ENCODE measurements at regions not wholly inside any gene's neighbourhood (a gene's known extent, or its start where the extent isn't known, plus 50 kb on each side); places are given as distances from the start of the nearest gene placed in this dataset.

DNA sequence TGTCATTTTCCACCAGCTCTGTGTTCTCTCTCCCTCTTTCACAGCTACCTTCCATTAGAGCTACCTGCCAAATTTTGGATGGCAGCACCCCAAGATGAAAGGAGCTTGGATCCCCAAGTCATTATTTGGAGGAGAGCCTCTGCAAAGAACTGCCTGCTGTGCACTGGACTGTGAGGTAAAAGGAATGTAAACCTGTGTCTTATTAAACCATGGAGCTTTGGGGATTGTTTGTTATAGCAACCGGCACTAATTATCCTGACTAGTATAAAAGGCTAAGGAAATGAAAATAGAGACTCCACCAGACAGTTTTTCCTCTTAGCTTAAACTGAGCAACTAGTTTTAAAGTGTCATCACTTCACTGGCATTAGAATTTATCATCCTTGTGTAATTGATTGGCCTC, 191.6 kb upstream of the DTNBP1 start:
- TF ChIP-seq EP300 (IDR thresholded peaks at IDR 0.05; ENCODE audit: borderline replicate concordance in 1 of 2, control insufficient read depth in 1 of 2, low read depth in 2 of 2, low read length in 2 of 2) (no peak), KDM1A (IDR thresholded peaks at IDR 0.05; ENCODE audit: borderline replicate concordance) (no peak), SUZ12 (IDR thresholded peaks at IDR 0.05; ENCODE audit: unreplicated experiment) (no peak), ZNF274 (IDR thresholded peaks at IDR 0.05; ENCODE audit: insufficient read depth, insufficient read length) (no peak), EZH2 (IDR thresholded peaks at IDR 0.05; ENCODE audit: borderline replicate concordance, control insufficient read depth, low read depth, low read length) (no peak), POLR2A (IDR thresholded peaks at IDR 0.05; ENCODE audit: low read depth, low read length) (no peak), SREBF2 (IDR thresholded peaks at IDR 0.05; ENCODE audit: low read length) (no peak)
- TF ChIP-seq, protein P1, sequence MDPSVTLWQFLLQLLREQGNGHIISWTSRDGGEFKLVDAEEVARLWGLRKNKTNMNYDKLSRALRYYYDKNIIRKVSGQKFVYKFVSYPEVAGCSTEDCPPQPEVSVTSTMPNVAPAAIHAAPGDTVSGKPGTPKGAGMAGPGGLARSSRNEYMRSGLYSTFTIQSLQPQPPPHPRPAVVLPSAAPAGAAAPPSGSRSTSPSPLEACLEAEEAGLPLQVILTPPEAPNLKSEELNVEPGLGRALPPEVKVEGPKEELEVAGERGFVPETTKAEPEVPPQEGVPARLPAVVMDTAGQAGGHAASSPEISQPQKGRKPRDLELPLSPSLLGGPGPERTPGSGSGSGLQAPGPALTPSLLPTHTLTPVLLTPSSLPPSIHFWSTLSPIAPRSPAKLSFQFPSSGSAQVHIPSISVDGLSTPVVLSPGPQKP (IDR thresholded peaks at IDR 0.05; ENCODE audit: low read depth, low read length) = no peak
- TF ChIP-seq, protein P2, sequence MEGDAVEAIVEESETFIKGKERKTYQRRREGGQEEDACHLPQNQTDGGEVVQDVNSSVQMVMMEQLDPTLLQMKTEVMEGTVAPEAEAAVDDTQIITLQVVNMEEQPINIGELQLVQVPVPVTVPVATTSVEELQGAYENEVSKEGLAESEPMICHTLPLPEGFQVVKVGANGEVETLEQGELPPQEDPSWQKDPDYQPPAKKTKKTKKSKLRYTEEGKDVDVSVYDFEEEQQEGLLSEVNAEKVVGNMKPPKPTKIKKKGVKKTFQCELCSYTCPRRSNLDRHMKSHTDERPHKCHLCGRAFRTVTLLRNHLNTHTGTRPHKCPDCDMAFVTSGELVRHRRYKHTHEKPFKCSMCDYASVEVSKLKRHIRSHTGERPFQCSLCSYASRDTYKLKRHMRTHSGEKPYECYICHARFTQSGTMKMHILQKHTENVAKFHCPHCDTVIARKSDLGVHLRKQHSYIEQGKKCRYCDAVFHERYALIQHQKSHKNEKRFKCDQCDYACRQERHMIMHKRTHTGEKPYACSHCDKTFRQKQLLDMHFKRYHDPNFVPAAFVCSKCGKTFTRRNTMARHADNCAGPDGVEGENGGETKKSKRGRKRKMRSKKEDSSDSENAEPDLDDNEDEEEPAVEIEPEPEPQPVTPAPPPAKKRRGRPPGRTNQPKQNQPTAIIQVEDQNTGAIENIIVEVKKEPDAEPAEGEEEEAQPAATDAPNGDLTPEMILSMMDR (IDR thresholded peaks at IDR 0.05 in 2 of 3, conservative IDR thresholded peaks at IDR 0.05 in 1 of 3; ENCODE audit: control insufficient read depth in 2 of 3, extremely low read depth in 1 of 3, insufficient read depth in 1 of 3, low read depth in 3 of 3, low read length in 3 of 3) = no peak
- TF ChIP-seq, protein P3, sequence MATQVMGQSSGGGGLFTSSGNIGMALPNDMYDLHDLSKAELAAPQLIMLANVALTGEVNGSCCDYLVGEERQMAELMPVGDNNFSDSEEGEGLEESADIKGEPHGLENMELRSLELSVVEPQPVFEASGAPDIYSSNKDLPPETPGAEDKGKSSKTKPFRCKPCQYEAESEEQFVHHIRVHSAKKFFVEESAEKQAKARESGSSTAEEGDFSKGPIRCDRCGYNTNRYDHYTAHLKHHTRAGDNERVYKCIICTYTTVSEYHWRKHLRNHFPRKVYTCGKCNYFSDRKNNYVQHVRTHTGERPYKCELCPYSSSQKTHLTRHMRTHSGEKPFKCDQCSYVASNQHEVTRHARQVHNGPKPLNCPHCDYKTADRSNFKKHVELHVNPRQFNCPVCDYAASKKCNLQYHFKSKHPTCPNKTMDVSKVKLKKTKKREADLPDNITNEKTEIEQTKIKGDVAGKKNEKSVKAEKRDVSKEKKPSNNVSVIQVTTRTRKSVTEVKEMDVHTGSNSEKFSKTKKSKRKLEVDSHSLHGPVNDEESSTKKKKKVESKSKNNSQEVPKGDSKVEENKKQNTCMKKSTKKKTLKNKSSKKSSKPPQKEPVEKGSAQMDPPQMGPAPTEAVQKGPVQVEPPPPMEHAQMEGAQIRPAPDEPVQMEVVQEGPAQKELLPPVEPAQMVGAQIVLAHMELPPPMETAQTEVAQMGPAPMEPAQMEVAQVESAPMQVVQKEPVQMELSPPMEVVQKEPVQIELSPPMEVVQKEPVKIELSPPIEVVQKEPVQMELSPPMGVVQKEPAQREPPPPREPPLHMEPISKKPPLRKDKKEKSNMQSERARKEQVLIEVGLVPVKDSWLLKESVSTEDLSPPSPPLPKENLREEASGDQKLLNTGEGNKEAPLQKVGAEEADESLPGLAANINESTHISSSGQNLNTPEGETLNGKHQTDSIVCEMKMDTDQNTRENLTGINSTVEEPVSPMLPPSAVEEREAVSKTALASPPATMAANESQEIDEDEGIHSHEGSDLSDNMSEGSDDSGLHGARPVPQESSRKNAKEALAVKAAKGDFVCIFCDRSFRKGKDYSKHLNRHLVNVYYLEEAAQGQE (IDR thresholded peaks at IDR 0.05; ENCODE audit: low read depth, low read length) = no peak
- TF ChIP-seq, protein P4, sequence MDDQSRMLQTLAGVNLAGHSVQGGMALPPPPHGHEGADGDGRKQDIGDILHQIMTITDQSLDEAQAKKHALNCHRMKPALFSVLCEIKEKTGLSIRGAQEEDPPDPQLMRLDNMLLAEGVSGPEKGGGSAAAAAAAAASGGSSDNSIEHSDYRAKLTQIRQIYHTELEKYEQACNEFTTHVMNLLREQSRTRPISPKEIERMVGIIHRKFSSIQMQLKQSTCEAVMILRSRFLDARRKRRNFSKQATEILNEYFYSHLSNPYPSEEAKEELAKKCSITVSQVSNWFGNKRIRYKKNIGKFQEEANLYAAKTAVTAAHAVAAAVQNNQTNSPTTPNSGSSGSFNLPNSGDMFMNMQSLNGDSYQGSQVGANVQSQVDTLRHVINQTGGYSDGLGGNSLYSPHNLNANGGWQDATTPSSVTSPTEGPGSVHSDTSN (IDR thresholded peaks at IDR 0.05; ENCODE audit: insufficient replicate concordance, low read depth, low read length) = no peak

Data from GM12878 (cell line).